HUES64 (cell line): ENCODE measurements at regions not wholly inside any gene's neighbourhood (a gene's known extent, or its start where the extent isn't known, plus 50 kb on each side); places are given as distances from the start of the nearest gene placed in this dataset.
A peak's percentile ranks its signal among the peaks of the same experiment; 100 is the strongest.
"Not testable (repeated sequence)": the region's sequence is repeated elsewhere in the genome, so short reads cannot be mapped to it uniquely, and the experiment has no call there.

Source experiments
- H3K27ac ChIP-seq: 2 replicates; pipeline ENCODE4 v1.7.0; 2013; ENCODE audit warnings: low read depth, low read length, inconsistent platforms
- H3K27me3 ChIP-seq: 2 replicates; pipeline ENCODE4 v1.6.1; 2013; ENCODE audit warnings: mild to moderate bottlenecking, low read length; ENCODE audit not compliant: insufficient read depth
- H3K36me3 ChIP-seq: 2 replicates; pipeline ENCODE4 v1.6.1; 2013; ENCODE audit warnings: mild to moderate bottlenecking, low read length; ENCODE audit not compliant: insufficient read depth
- H3K4me1 ChIP-seq: 2 replicates; pipeline ENCODE4 v1.6.1; 2013; ENCODE audit warnings: mild to moderate bottlenecking, low read length, moderate library complexity; ENCODE audit not compliant: insufficient read depth
- H3K4me3 ChIP-seq: 2 replicates; pipeline ENCODE4 v1.5.1; 2013; ENCODE audit warnings: mild to moderate bottlenecking, low read length, moderate library complexity
- H3K9ac ChIP-seq: 2 replicates; pipeline ENCODE4 v1.6.1; 2013; ENCODE audit warnings: mild to moderate bottlenecking, low read depth, low read length
- H3K9me3 ChIP-seq: 2 replicates; pipeline ENCODE4 v1.6.1; 2013; ENCODE audit warnings: low read depth, low read length; ENCODE audit not compliant: insufficient read depth
- WGBS: fragments of 150-250, 120-280 bp; methylation state at CpG from one replicate; pipeline ENCODE4 v1.1.7; 2013; ENCODE audit warnings: missing lambda C conversion rate; 5-methylcytosine and 5-hydroxymethylcytosine counted together

GRCh38 chr1:143867590-143868220 is 104.1 kb downstream of the FAM72C start:
- H3K27ac ChIP-seq, result peak overlapping the region; percentile 84; the same call in 1 of the 2 replicates
- WGBS, result 0% methylated on average over 1 of the region's 5 CpGs
- not testable (repeated sequence) for H3K4me3 ChIP-seq, H3K36me3 ChIP-seq, H3K9me3 ChIP-seq, H3K27me3 ChIP-seq, H3K4me1 ChIP-seq, H3K9ac ChIP-seq

- not testable (repeated sequence) for H3K9me3 ChIP-seq, H3K27me3 ChIP-seq, H3K4me1 ChIP-seq, H3K4me3 ChIP-seq, H3K36me3 ChIP-seq, H3K27ac ChIP-seq, H3K9ac ChIP-seq
- WGBS, result no CpG with 5 or more reads among the region's 1 CpG
Observed at GRCh38 chr1:143863901-143864520, 107.8 kb downstream of the FAM72C start.

DNA sequence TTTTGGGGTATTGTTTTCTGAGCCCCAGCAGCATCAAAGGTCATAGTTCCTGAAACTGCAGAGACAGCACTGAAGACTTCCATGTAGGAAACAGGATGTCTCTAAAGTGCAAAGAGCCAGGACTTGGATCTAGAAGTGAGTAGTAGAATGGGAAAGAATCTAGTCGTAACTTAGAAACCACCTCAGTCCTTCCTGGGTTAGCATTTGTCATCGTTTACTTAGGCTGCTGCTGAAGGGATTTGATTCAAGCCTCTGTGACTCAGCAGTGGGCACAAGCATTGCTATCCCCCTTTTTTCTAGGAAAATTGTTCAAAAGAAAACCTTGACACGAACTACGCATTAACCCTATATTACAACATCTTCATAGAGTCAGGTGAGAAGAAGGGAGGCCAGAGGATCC is 109.1 kb downstream of the FAM72C start:
- H3K27me3 ChIP-seq, H3K36me3 ChIP-seq, H3K4me3 ChIP-seq, H3K9me3 ChIP-seq, H3K27ac ChIP-seq, H3K9ac ChIP-seq, H3K4me1 ChIP-seq: not testable (repeated sequence)
- no CpG with 5 or more reads among the region's 4 CpGs for WGBS

DNA sequence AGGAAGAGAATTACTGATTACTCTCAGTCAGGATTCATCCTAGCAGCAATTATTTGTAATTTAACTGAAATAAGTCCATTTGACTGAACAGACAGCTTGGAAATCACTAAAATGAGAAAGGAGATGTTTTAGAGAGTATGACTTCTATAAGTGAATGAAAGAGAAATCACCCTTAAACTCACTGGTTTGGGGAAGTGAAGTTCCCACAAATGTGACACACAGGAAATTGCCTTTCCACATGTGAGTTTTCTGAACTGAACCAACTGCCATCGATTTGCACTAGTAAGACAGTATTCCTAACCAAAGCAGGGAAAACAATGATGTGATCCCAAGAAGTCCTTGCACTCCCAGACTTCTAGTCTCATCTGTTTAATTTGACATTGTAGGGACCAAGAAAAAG is 110.5 kb downstream of the FAM72C start:
- H3K27ac ChIP-seq, H3K27me3 ChIP-seq, H3K4me3 ChIP-seq, H3K9me3 ChIP-seq, H3K4me1 ChIP-seq, H3K9ac ChIP-seq, H3K36me3 ChIP-seq: not testable (repeated sequence)
- no CpG with 5 or more reads among the region's 1 CpG for WGBS

- not testable (repeated sequence) for H3K36me3 ChIP-seq, H3K27ac ChIP-seq, H3K9me3 ChIP-seq, H3K4me3 ChIP-seq, H3K9ac ChIP-seq, H3K4me1 ChIP-seq, H3K27me3 ChIP-seq
- WGBS, result no CpG with 5 or more reads among the region's 1 CpG
Observed at GRCh38 chr1:143855867-143856266, 115.9 kb downstream of the FAM72C start.

GRCh38 chr1:143854069-143854468 is 117.7 kb downstream of the FAM72C start:
- not testable (repeated sequence) for H3K27ac ChIP-seq, H3K4me1 ChIP-seq, H3K4me3 ChIP-seq, H3K9me3 ChIP-seq, H3K9ac ChIP-seq, H3K27me3 ChIP-seq, H3K36me3 ChIP-seq
- no CpG with 5 or more reads among the region's 2 CpGs for WGBS

- not testable (repeated sequence) for H3K27me3 ChIP-seq, H3K9me3 ChIP-seq, H3K4me3 ChIP-seq, H3K9ac ChIP-seq, H3K4me1 ChIP-seq, H3K36me3 ChIP-seq, H3K27ac ChIP-seq
- no CpG with 5 or more reads among the region's 2 CpGs for WGBS
Observed at GRCh38 chr1:143850637-143851036, 121.1 kb downstream of the FAM72C start.

DNA sequence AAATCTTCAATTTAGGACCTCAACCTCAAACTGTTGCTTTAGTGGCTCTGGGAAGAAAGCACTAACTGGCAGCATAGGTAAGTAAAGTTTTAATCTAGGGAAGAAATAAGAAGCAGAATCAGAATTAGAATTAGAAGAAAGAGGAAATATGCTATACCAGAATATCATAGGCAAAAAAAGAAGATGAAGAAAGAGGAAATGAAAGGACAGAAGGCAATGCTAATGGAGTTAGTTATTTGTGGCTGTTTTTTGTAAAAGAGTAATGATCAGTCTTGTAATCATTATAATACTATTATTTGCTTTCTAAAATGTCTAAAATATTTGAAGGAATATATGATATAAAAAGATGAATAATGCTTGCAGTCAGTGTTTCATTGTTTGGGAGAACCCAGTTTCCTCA is 122.9 kb downstream of the FAM72C start:
- not testable (repeated sequence) for H3K27ac ChIP-seq

DNA sequence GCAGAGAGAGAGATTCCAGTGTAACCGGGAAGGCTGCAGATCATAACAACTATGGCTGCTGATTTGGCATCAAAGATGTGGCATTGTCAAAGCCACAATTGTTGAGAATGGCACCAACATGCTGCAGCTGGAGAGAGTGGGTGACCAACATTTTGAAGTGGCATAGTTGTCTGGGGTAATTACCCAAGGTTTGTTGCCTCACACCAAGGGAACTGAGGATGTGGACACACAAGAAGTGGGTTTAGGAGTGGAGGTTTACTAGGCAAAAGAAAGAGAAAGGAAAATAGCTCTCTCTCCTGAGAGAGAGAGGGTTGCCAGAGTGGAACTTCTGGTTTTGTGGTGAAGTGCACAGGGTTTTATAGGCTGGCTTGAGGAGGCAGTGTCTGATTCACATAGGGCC is 126.6 kb downstream of the FAM72C start:
- H3K27ac ChIP-seq, H3K4me3 ChIP-seq: not testable (repeated sequence)

More for the DNA sequence above, 122.9 kb downstream of the FAM72C start:
- H3K9me3 ChIP-seq, H3K4me1 ChIP-seq, H3K36me3 ChIP-seq, H3K27me3 ChIP-seq, H3K9ac ChIP-seq, H3K4me3 ChIP-seq: not testable (repeated sequence)

DNA sequence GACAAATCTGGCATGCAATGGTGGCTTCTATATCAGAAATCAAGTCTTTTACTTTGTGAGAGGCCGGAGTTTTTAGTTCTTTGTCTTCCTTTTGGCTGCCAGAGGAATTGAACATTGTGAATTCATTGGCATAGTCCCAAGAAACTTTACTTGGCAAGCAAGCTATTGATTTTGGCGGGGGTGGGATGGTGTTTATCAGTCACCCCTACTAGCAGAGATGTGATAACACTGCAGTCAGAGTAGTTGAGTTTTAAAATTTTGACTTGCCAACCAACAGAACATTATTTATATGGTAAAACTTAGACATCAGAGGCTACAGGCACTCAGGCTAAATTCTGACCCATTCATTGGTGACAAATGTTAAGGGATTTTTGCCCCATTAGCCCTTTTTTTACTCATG is 129.7 kb downstream of the FAM72C start:
- 100% methylated on average over 1 of the region's 2 CpGs for WGBS
- H3K4me1 ChIP-seq, H3K9me3 ChIP-seq: not testable (repeated sequence)

More for the DNA sequence above, 126.6 kb downstream of the FAM72C start:
- H3K9ac ChIP-seq, H3K27me3 ChIP-seq, H3K4me1 ChIP-seq, H3K36me3 ChIP-seq, H3K9me3 ChIP-seq: not testable (repeated sequence)
- WGBS, result no CpG with 5 or more reads among the region's 1 CpG

GRCh38 chr1:143839182-143839581 is 132.6 kb downstream of the FAM72C start:
- Histone ChIP-seq H3K27me3 (peaks cover 16% of the 10 kb centered on the region), H3K4me3 (peak overlapping the region; percentile 43)
- H3K36me3 ChIP-seq, H3K4me1 ChIP-seq, H3K9ac ChIP-seq, H3K9me3 ChIP-seq, H3K27ac ChIP-seq: not testable (repeated sequence)
- no CpG with 5 or more reads among the region's 32 CpGs for WGBS

More for the DNA sequence above, 129.7 kb downstream of the FAM72C start:
- H3K9ac ChIP-seq, H3K27ac ChIP-seq, H3K36me3 ChIP-seq, H3K4me3 ChIP-seq: not testable (repeated sequence)
- peaks cover 16% of the 10 kb centered on the region for H3K27me3 ChIP-seq

- H3K9ac ChIP-seq, H3K4me1 ChIP-seq, H3K36me3 ChIP-seq, H3K9me3 ChIP-seq, H3K27ac ChIP-seq: not testable (repeated sequence)
- H3K4me3 ChIP-seq, result peak overlapping the region; percentile 43
- H3K27me3 ChIP-seq, result peaks cover 16% of the 10 kb centered on the region
- WGBS, result no CpG with 5 or more reads among the region's 21 CpGs
Observed at GRCh38 chr1:143838598-143838929, 133.2 kb downstream of the FAM72C start.
